Effector memory CD4-positive, alpha-beta T cell (primary cell): ENCODE measurements at regions not wholly inside any gene's neighbourhood (a gene's known extent, or its start where the extent isn't known, plus 50 kb on each side); places are given as distances from the start of the nearest gene placed in this dataset.
"Not testable (repeated sequence)": the region's sequence is repeated elsewhere in the genome, so short reads cannot be mapped to it uniquely, and the experiment has no call there.

Source experiments
- DNase-seq, 3 donors: peaks; one replicate each; pipeline ENCODE4 v3.0.0-alpha.2; 2020
- H3K27ac ChIP-seq: 2 replicates; pipeline ENCODE4 v1.7.0; 2013; ENCODE audit warnings: mild to moderate bottlenecking, low read length, moderate library complexity; ENCODE audit not compliant: insufficient read depth, poor library complexity, severe bottlenecking
- H3K27me3 ChIP-seq: replicated peaks from 2 replicates; pipeline ENCODE4 v1.7.0; 2013; ENCODE audit warnings: mild to moderate bottlenecking, low read length; ENCODE audit not compliant: insufficient read depth, control insufficient read depth, poor library complexity, severe bottlenecking
- H3K36me3 ChIP-seq: 2 replicates; pipeline ENCODE4 v1.7.0; 2013; ENCODE audit warnings: mild to moderate bottlenecking, low read length, moderate library complexity; ENCODE audit not compliant: control insufficient read depth, insufficient read depth
- H3K4me1 ChIP-seq: 2 replicates; pipeline ENCODE4 v1.7.0; 2013; ENCODE audit warnings: low read length, mild to moderate bottlenecking; ENCODE audit not compliant: control insufficient read depth, insufficient read depth, poor library complexity, severe bottlenecking
- H3K4me3 ChIP-seq: 2 replicates; pipeline ENCODE4 v1.7.0; 2013; ENCODE audit warnings: low read length, low read depth, mild to moderate bottlenecking; ENCODE audit not compliant: insufficient read depth, poor library complexity, severe bottlenecking
- H3K9me3 ChIP-seq: 2 replicates; pipeline ENCODE4 v1.7.0; 2013; ENCODE audit warnings: mild to moderate bottlenecking, low read length, moderate library complexity; ENCODE audit not compliant: control insufficient read depth

DNA sequence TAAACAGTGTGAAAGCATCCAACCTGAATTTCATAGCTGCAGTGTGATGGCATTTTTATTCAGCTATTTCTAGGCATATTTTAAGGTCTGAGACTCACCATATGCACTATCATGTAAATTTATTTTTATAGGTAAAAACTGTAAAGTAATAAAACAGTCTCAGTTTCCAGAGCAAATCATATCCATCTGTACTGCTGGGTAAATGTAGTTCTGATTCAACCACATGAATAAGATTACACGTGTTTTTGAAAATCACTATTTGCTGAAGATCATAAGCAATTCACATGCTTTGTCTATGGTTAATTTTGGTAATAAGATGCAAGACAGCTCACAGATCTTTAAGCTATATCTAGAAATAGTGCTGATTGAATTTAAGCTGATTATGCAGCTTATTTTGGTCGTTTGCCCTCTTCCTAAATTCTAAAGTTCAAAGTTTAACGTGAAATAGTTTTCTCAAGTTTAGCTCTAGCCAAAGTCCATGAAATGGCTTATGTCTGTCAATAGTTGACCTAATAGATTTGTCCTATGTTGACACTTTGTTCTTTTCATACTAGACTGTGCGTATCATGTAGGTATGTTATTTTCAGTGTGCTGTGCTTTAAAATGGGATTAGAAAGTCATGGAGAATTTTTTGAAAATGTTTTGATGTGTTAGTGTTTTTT is 489.0 kb downstream of the USP25 start:
- H3K27ac ChIP-seq = no peak overlapping the region
- H3K36me3 ChIP-seq = no peaks in the 10 kb centered on the region
- no peaks in the 10 kb centered on the region for H3K4me1 ChIP-seq
- H3K4me3 ChIP-seq = no peak overlapping the region
- no peak for DNase-seq
- H3K27me3 ChIP-seq = no peaks in the 10 kb centered on the region
- no peaks in the 10 kb centered on the region for H3K9me3 ChIP-seq

DNA sequence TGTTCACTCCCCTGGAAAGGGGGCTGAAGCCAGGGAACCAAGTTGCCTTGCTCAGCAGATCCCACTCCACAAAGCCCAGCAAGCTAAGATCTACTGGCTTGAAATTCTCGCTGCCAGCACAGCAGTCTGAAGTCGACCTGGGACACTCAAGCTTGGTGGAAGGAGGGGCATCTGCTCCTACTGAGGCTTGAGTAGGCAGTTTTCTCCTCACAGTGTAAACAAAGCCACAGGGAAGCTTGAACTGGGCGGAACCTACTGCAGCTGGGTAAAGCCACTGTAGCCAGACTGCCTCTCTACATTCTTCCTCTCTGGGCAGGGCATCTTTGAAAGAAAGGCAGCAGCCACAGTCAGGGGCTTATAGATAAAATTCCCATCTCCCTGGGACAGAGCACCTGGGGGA is 495.0 kb downstream of the USP25 start:
- not testable (repeated sequence) for DNase-seq, H3K27me3 ChIP-seq, H3K4me1 ChIP-seq, H3K36me3 ChIP-seq, H3K27ac ChIP-seq, H3K4me3 ChIP-seq, H3K9me3 ChIP-seq

DNA sequence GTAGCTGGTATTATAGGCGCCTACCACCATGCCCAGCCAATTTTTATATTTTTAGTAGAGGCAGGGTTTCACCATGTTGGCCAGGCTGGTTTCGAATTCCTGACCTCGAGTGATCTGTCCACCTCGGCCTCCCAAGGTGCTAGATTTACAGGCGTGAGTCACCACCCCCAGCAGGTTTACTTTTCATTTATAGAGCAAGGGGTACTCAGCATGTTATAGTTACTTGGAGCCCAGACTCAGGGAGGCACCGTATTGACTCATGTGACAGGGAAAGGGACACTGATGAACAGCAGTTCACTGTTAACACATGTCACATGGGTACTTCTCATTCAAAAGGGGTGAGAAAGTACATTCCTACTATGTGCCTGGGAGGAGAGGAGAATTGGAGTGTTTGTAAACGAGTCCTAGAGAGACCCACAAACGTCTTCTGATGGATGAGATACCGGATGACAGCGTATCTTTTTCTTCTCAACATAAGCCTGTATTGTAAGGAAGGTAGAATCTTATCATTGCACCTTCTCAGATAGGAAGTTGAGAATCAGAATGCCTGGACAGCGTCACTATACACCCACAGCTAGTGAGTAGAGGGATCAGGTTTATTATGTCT is 510.0 kb downstream of the USP25 start:
- DNase-seq = no peak
- Histone ChIP-seq H3K27ac (no peak overlapping the region), H3K4me3 (no peak overlapping the region), H3K27me3 (no peaks in the 10 kb centered on the region), H3K9me3 (no peaks in the 10 kb centered on the region), H3K4me1 (no peaks in the 10 kb centered on the region), H3K36me3 (no peaks in the 10 kb centered on the region)

DNA sequence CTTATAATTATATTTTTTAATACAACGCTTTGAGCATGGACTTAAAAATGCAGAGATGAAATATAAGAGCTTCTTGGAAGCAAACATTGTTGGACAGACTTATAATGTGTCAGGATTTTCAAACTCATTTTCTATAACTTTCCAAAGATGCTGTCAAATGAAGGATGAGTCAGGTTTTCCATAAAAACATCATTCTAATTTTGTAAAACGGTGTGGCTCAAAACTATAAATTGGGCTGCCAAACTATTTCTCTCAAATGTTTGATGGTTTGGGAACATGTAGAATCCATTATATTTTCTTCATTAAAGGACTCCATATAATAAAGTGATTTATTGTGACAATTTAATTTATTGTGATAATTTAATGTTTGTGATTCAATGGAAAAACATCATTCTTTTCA is 511.2 kb downstream of the USP25 start:
- H3K36me3 ChIP-seq = no peaks in the 10 kb centered on the region
- no peaks in the 10 kb centered on the region for H3K27me3 ChIP-seq
- no peaks in the 10 kb centered on the region for H3K4me1 ChIP-seq
- no peak overlapping the region for H3K4me3 ChIP-seq
- no peak overlapping the region for H3K27ac ChIP-seq
- no peaks in the 10 kb centered on the region for H3K9me3 ChIP-seq
- DNase-seq = no peak

DNA sequence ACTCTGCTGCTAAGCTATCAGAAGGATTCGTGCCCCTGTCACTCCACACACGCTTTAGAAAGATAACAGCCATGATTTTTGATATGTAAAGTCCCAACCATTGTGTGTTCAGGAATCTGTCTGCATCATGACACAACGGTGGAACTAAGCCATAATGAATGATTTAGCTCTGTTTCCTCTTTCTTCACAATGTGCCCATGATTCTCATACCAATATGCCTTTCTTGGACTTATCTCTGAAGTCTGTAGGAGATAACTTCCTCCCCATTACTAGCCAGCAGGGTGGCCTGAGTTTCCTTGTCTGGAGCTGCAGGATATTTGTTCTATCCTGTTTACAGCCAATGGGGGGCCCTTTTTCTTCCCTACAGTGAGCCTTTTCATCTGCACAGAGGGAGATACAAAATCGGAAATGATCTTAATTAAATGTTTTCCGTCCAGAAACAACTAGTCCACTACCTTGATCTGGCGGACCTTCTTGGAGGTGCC is 511.7 kb downstream of the USP25 start:
- Histone ChIP-seq H3K4me3 (no peak overlapping the region), H3K27me3 (no peaks in the 10 kb centered on the region), H3K27ac (no peak overlapping the region), H3K9me3 (no peaks in the 10 kb centered on the region), H3K4me1 (no peaks in the 10 kb centered on the region), H3K36me3 (no peaks in the 10 kb centered on the region)
- no peak for DNase-seq

DNA sequence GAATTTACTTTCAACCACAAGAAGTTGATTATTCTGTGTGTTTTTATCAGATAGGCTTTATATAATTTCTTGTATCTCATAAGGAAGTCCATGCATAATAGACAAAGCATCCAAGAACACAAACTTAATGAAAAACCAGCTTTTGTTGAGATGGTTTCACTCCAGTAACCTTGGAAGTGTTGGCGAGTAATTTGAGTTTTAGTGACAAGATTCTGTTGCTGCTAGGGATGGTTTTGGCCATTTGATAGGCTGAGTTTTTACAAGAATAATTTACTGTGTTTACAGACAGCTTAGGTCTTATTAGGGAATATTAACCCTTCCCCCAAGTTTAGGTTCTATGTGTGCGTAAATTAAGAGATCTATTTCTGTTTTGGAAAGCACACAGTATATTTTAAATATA is 513.6 kb downstream of the USP25 start:
- H3K36me3 ChIP-seq = no peaks in the 10 kb centered on the region
- H3K4me1 ChIP-seq = no peaks in the 10 kb centered on the region
- H3K27me3 ChIP-seq = no peaks in the 10 kb centered on the region
- DNase-seq = no peak
- no peaks in the 10 kb centered on the region for H3K9me3 ChIP-seq
- no peak overlapping the region for H3K27ac ChIP-seq
- no peak overlapping the region for H3K4me3 ChIP-seq

DNA sequence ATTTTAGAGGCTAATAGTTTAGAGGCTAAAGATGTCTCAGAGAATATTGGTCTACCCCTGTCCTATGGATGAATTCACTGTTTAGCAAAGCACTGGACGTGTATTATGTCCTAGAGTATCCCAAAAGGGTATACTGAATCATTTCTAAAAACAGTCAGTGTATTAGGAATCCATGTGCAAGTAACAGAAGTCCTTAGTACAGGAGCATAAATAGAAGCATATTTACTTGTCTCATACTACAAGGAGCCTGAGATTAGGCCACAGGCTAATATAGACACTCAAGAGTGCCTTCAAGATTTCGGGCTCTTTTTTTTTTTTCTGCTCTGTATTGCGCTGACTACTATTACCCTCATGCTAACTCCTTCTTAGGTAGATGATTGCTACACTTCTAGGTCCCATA is 518.9 kb downstream of the USP25 start:
- no peaks in the 10 kb centered on the region for H3K4me1 ChIP-seq
- no peak overlapping the region for H3K27ac ChIP-seq
- H3K36me3 ChIP-seq = no peaks in the 10 kb centered on the region
- H3K9me3 ChIP-seq = no peaks in the 10 kb centered on the region
- H3K27me3 ChIP-seq = no peaks in the 10 kb centered on the region
- H3K4me3 ChIP-seq = no peak overlapping the region
- DNase-seq = no peak

DNA sequence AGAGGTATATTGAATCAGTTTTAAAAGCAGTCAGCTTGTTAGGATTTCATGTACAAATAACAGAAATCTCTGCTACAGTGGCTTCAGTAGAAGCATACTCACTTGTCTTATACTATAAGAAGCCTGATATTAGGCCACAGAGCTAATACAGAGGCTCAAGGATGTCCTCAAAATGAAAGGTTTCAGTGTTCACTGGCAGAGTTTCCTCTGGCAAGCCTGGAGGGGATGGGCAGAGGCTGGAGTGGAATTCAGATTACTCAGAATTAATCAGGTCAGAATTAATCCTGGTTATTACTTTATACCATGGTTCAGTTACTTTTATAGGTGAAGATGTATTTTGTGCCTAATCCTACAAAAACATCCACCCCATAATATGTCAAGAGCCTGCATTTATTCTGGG is 520.5 kb downstream of the USP25 start:
- Histone ChIP-seq H3K4me1 (no peaks in the 10 kb centered on the region), H3K27me3 (no peaks in the 10 kb centered on the region), H3K36me3 (no peaks in the 10 kb centered on the region), H3K27ac (no peak overlapping the region), H3K9me3 (no peaks in the 10 kb centered on the region), H3K4me3 (no peak overlapping the region)
- no peak for DNase-seq

DNA sequence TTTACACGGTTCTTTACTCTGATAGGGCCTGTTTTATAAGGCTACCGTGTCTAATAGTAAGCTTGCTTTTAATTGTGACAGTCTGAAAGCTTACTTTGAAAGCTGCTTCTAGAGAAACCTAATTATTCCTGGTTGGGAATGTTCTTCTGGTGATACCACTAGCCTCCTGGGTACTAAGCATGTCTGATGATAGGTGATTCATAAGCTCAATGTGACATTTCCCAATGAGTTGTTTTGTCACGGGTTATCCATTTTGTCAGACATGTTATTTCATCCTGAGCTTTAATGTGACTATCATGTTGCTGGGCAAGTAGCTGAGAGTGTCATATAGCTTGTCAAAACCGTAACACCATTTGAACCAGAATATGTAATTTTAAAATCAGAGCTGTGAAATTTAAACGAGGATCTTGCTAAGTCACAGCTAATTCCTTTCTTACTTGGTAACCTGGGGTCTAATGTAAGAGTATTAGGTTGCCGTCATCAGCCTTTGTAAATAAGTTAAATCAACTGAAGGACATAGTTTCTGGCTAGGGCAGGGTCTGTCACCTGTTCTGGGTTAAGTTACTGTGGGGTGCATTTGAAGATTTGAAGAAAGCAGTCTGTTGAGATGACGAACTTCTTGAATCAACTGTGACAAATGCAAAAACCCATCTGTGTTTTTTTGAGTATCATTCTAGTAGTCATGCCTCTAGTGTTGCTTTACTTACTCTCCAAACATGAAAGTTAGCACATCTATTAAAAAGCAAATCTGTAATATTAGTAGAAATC is 529.2 kb downstream of the USP25 start:
- Histone ChIP-seq H3K4me3 (no peak overlapping the region), H3K27ac (no peak overlapping the region), H3K36me3 (no peaks in the 10 kb centered on the region), H3K27me3 (no peaks in the 10 kb centered on the region), H3K4me1 (no peaks in the 10 kb centered on the region), H3K9me3 (no peaks in the 10 kb centered on the region)
- no peak for DNase-seq

DNA sequence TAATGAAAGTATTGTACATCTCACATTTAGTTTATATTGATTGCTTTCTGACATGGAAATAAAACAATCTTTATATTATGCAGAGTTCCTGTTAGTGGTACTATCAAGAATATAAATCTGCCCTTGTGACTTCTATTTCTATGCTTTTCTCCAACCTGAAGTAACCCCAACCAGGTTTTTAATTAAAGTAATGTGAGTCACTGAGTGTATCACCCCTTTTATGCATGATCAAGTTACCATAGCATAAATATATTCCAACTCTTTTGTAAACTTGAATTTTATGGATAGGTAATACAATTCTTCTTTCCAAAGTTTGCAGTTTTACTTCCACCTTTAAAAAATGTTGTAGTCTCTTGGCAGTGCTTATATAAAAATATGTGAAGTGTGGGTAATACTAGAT is 532.3 kb downstream of the USP25 start:
- Histone ChIP-seq H3K27ac (no peak overlapping the region), H3K36me3 (no peaks in the 10 kb centered on the region), H3K4me3 (no peak overlapping the region), H3K27me3 (no peaks in the 10 kb centered on the region), H3K9me3 (no peaks in the 10 kb centered on the region), H3K4me1 (no peaks in the 10 kb centered on the region)
- DNase-seq = no peak
